GM18519 (cell line): ENCODE measurements at regions not wholly inside any gene's neighbourhood (a gene's known extent, or its start where the extent isn't known, plus 50 kb on each side); places are given as distances from the start of the nearest gene placed in this dataset.

Experiments
- ATAC-seq: cut with Tn5 transposase; IDR thresholded peaks from one replicate; pipeline ENCODE4 v1.9.1; 2021; ENCODE audit warnings: mild to moderate bottlenecking, moderate library complexity; ENCODE audit not compliant: unreplicated experiment, low FRiP score

DNA sequence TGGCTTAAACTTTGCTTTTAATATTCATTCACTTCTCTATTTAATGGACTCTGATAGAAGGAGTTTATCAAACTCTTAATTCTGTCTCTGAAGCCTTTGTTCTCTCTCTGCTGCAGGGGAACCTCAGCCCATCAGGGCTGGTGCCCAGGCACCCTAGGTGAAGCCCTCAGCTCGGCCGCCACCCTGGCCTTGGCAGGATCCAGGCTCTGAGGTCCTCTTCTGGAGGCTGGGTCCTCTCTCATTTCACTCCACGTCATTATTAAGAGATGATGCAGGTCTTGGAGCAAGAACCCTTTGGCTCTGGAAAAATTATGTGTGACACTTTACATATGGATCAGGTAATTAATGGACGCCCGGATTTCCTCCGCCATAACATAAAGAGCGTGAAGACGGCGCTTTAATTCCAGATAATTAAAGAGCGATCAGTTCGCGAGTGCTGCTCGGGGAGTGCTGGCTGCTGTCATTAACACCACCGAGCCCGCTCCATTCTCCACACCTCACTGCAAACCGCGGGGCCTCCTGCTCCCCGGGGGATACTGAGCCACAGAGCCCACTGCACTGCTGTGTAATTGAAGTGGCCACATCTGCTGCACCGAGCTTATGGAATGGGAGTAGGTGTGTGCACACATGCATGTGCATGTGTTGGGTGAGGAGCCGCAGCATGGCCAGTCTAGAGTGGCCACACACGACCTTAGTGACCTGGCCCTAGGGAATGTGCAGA lies 259.4 kb upstream of the TNRC6C start:
- no peak for ATAC-seq

DNA sequence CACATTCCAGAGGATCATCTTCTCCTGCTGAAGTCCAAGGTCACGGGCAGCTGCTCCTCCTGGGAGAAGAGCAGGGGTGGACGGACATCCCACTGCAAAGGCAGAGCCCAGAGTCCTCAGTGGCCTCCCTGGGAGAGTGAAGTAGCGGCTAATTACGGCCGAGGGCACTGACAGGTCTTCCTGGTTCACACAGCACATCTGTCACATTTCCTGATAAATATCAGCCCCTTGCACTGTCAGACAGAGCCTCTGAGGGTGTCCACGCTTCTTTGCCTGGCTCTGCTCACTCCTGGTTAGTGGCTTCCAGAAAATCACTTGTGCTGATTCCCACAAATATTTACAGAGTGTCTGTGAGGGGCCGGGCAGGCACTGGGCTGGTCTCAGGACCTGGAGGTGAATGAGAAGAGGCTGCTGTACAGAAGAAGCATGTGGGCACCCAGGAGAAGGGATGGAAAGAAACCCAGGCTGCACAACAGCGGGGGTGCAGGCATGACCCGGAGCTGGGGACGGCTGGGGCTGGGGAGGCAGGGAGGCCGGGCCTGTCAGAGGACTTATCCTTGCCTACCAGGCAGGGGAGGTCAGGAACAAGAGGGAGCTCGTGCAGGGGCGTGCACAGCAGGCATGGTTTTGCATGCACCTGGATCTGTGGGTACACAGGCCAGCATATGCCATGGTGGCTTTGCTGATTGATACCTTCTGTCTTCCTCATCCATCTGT lies 258.2 kb upstream of the TNRC6C start:
- ATAC-seq, result no peak

DNA sequence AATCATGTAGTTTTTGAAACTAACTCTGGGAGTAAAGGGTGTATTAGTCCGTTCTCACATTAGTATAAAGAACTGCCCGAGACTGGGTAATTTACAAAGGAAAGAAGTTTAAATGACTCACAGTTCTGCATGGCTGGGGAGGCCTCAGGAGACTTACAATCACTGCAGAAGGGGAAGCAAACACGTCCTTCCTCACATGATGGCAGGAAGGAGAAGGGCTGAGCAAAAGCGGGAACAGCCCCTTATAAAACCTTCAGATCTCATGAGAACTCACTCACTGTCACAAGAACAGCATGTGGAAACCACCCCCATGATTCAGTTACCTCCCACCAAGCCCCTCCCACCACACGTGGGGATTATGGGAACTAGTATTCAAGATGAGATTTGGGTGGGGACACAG lies 256.5 kb upstream of the TNRC6C start:
- ATAC-seq, result no peak

DNA sequence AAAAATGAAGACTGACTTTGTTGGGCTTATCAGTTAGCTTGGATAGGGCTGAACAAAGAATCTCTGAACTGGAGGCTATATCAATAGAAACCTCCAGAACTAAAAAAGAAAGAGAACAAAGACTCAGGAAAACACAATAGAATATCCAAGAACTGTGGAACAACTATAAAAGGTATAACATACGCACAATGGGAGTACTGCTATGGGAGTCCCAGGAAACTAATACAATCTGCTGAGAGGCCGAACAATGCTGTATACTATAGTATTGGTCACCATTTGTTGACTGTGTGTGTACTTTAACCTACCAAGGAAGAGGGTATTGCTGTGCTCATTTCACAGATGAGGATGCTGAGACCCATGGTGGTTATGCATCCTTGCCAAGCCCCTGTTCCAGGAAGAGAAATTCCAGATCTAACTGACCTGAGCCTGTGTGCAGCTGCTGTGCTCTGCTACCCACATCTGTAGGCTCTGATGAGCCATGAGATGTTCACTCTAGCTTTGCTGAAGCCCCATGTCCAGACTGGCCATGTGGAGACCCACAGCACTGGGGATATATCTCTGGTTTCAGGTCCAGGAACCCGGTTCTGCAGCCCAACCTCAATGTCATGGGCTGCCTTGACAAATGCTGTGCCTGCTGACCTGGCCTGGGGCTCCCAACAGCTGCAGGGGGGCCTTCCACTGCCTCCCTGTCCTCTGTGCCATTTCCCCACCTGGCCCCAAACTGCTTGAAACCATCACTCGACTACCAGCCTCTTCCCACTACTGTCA lies 254.3 kb upstream of the TNRC6C start:
- ATAC-seq, result no peak

DNA sequence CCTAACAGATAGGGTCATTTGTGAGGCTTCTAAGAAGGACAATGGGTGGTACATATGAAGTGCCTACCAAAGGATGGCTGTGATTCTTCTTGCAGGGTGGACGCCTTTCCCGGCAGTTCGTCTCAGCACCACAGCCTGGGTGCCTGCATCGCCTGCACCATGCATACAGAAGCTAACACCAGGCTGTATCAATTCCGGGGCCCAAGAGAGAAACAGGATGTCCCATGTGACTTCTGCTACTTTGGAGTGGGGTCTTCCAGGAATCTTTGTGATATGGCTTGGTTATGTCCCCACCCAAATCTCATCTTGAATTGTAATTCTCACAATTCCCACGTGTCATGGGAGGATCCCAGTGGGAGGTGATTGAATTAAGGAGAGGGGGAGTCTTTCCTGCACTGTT lies 251.6 kb upstream of the TNRC6C start:
- ATAC-seq, result no peak

DNA sequence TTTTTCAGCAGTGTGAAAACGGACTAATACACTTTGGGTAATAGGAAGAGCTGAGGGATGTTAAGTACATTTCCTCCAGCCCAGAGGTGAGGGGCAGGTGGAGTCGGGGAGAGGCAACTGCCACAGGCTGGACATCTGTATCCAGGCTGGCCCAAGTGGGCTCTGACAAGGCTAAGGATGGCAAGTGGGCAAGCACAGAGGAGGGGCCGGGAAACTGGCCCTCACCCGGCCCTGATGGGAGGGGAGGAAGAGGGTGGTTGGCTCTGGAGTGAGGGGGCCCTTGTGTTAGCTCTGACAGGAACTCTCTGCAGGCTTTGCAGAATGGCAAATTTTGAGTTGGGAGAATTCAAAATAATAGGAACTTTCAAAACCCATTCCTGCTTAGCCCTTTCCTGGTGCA lies 251.0 kb upstream of the TNRC6C start:
- ATAC-seq, result no peak

DNA sequence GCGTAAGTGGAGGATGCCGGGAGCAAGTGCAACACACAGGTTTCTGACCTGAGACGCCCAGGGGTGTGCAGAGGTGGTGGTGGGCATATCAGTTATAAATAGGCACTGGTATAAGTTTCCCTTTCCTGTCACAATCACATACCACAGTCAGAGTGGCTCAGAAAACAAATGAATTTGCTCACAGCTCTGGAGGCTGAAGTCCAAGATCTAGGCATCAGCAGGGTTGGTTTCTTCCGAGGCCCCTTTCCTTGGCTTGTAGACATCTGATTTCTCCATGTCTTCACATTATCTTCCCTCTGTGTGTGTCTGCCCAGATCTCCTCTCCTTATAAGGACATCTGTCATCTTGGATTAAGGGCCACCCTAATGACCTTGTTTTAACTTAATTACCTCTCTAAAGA lies 250.5 kb upstream of the TNRC6C start:
- no peak for ATAC-seq

DNA sequence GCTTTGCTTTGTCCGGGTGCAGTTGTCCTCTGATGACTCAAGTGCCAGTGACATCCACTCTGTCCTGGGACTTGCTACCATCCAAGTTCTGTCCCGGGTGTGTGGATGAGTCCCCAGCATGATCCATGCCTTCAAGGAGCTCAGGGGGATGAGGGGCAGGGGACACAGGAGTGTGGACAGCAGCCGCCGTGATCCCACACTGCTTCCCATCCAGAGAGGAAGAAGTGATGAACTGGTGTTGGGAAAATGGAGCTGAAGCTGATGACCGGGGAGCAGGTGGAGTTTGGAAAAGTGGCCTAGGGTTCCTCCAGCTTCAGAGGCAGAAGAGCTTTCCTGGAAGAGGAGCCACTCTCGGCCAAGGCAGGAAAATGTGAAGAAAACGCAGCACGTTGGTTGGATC lies 249.6 kb upstream of the TNRC6C start:
- no peak for ATAC-seq

DNA sequence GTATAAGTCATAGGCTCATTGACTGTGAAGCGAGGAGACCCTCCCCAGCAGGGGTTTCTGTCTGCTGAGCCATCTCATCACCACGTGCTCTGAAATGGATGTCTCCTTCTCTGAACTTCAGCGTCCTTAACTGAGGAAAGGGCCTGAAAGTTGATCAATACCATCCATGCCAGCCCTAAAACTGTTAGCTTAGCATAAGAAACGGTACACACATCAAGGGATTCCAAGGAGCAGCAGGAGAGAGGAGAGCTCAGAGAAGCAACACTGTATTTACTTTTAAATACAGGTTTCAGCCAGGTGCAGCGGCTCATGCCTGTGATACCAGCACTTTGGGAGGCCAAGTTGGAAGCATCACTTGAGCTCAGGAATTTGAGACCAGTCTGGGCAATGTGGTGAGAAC lies 248.9 kb upstream of the TNRC6C start:
- ATAC-seq, result no peak

DNA sequence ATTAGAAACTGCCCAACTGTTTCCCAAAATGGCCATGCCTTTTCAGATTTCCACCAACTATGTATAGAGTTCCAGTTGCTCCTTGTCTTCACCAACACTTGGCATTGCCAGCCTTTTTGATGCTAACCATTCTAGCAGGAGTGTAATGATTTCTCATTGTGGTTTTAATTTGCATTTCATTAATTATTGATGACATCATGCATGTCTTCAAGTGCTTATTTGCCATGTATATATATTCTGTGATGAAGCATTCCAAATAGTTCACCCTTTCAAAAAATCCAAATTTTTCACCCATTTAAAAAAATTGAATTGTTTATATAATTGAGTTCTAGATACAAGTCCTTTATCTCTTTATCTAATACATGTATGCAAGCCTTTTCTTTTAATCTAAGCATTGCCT lies 245.9 kb upstream of the TNRC6C start:
- ATAC-seq, result no peak

DNA sequence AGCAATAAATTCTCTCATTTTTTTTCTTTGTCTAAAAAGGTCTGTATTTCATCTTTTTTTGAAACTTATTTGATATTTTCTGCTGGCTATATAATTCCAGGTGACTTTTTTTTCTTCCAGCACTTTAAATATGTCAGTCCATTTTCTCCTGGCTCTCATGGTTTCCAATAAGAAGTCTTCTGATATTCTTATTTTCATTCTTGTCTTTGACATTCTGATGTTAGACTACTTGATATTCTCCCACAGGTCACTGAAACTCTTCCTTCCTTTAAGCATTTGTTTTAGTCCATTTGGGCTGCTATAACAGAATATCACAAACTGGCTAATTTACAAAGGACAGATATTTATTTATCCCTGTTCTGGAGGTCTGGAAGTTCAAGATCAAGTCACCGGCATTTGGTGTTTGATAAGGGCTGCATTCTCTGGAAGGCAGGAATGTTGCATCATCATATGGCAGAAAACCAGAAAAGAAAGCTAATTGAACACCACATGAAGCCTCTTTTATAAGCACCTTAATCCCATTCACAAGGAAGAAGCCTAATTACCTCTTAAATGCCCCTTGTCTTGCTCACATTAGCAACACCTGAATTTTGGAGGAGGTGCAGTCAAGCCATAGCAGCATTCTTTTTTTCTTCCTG lies 242.1 kb upstream of the TNRC6C start:
- ATAC-seq, result no peak

DNA sequence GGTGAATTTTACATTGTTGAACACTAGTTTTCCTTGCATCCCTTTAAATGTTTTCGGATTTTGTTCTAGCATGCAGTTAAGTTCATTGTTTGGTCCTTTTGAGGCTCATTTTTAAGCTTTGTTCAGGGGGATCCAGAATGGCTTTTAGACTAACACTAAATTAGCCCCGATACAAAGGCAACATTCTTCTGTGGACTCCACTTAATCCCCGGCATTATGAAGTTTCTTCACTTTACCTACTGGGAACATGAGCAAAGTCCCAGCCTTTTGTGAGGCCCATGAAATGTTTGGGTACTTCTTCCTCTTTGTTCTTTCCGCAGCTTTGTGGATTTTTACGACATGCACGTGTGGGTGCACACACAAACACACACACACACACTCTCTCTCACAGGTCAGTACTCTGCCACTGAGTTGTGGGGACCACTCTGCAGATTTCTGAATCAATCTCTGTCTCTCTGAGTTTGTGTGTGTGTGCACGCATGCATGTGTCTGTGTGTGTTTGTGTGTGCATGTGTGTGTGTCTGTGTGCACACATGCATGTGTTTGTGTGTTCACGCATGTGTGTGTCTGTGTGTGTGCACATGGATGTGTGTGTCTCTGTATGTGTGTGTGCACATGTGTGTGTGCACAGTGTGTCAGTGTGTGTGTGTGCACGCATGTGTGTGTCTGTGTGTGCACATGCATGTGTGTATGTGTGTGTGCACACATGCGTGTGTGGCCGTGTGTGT lies 240.4 kb upstream of the TNRC6C start:
- ATAC-seq, result no peak

DNA sequence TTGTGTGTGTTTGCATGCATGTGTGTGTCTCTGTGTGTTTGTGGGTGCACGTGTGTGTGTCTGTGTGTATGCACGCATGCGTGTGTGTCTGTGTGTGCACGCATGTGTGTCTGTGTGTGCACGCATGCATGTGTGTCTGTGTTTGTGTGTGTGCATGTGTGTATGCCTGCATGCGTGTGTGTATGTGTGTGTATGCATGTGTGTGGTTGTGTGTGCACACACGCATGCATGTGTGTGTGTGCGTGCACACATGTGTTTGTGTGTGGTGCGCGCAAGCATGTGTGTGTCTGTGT lies 239.9 kb upstream of the TNRC6C start:
- ATAC-seq, result no peak

DNA sequence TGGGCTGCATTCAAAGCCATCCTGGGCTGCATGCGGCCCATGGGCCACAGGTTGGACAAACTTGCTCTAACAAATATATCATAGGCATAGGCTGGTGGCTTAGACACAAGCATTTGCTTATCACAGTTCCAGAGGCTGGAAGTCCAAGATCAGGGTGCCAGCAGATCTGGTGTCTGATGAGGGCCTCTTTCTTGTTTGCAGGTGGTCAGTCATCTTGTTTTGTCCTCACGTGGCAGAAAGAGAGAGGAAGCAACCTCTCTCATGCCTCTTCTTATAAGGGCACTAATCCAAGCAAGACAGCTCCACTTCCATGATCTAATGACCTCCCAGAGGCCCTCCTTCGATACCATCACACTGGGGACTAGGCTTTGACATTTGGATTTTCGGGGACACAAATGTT lies 238.7 kb upstream of the TNRC6C start:
- no peak for ATAC-seq

DNA sequence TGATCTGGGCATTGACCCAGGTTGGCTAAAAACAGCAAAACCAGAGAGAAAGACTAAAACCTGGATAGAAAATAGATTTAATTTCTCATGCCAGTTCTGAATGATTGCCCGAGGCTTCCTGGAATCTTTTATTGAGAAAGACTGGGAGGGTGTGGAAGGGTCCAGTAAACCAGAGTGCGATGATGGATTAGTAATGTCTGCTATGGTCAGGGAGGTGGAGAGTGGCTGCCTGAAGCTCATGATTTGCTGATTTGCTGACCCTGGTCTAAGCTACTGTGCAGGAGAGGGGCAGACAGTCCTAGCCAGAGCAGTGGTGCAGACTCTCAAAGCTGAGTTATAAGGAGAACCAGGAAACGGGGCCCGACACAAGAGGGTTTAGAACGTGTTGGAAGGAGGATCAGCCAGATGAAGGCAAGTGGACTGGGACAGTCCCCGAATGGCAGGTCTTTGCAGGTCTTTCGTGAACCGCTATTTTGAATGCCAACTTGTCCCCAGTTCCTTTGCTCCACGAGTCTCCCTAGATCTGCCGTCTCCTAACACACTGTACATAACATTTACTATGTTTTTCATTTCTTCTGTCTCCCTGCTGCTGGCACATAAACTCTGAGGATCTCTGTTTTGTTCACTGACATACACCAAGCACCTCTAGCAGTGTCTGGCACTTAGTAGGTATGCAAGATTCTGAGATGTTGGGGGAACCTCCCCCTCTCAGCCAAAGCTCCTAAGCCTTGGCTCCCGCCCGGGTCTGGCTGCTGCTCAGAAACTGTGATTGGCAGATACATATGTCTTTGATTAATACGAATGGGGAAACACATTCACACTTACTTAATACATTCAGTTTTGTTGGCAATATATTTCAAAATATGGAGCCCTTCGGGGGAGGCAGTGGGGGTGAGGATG lies 237.3 kb upstream of the TNRC6C start:
- ATAC-seq, result no peak

DNA sequence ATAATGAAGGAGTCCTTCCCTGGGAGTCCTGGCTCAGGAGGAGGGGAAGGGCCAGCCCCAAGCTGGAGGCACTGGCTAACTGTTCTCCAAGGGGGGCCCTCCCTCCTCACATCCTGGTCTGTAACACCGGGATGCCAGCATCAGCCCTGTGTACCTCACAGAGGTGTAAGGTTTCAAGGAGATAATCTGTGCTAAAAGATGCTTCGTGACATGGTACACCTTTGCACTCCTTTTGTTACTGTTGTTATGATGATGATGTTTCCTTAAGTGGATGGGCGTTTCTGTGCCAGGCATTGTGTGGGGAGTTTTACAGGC lies 236.7 kb upstream of the TNRC6C start:
- ATAC-seq, result no peak

DNA sequence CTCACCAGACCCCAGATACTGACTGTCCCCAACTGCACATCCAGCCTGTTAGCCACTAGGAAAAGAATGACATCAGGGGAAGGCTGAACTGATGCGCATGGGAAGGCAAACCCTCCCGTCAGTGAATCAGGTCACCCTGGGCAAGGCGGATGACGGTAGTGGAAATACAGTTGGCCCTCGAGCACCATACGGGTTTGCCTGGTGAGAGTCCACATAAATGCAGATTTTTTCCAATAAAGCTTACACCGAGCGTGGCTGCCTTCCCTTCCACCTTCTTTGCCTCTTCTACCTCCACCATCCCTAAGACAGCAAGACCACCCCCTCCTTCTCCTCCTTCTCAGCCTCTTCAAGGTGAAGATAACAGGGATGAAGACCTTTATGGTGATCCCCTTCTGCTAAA lies 236.1 kb upstream of the TNRC6C start:
- no peak for ATAC-seq

DNA sequence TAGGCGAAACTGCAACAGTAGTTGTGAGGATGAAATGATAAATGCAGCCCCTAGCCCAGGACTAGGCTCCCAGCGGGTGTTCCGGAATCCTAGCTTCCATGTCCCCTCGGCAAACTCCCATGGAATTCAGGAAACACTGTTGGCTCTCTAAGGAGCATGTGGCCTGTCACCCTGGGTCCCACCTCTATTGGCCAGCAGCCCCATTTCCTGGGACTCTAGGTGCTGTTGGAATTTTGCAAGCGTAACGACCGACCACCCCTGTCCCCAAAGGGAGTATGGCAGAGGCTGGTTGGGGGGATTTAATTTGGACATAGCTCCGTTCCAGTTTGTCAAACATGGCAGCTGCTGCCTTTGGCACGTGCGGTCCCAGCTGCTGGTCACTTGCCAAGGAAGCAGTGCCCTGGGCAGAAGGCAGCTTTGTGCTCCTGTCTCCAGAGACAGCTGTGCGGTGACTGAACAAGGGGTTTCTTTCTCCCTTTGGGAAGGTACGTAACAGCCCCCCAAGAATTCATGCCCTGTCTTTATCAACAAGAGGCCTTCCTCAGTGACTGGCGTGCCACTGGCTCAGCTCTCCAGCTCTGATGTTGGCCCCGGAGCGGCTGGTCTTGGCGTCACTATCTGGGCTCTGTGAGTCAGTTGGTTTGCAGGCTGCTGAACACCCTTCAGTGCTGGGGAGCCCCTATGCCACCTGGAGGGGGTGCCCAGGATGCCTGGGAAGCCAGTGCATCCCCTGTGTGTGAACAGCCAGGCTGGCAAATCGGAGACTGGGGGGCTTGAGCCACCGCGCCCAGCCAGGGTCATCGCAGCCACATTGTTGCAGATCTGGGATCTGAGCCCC lies 235.2 kb upstream of the TNRC6C start:
- no peak for ATAC-seq
